Neuronal stem cell (in vitro differentiated cells): ENCODE measurements at regions not wholly inside any gene's neighbourhood (a gene's known extent, or its start where the extent isn't known, plus 50 kb on each side); places are given as distances from the start of the nearest gene placed in this dataset.

Source experiments
- DNase-seq: peaks from one replicate; pipeline ENCODE4 v3.0.0-alpha.2; 2013; ENCODE audit warnings: low spot score
- H2AFZ ChIP-seq: one replicate; pipeline ENCODE4 v1.6.1; 2013; ENCODE audit warnings: mild to moderate bottlenecking, low read length, inconsistent platforms
- H2AK5ac ChIP-seq: 2 replicates; pipeline ENCODE4 v1.6.1; 2013; ENCODE audit warnings: low read depth, mild to moderate bottlenecking, inconsistent platforms, low read length, moderate library complexity, mixed read lengths
- H2BK120ac ChIP-seq: 2 replicates; pipeline ENCODE4 v1.6.1; 2013; ENCODE audit warnings: low read depth, mild to moderate bottlenecking, inconsistent platforms, low read length, moderate library complexity, mixed read lengths
- H2BK12ac ChIP-seq: one replicate; pipeline ENCODE4 v1.6.1; 2013; ENCODE audit warnings: low read length, inconsistent platforms
- H2BK15ac ChIP-seq: 2 replicates; pipeline ENCODE4 v1.6.1; 2013; ENCODE audit warnings: mild to moderate bottlenecking, low read length, inconsistent platforms, mixed read lengths
- H2BK5ac ChIP-seq: one replicate; pipeline ENCODE4 v1.6.1; 2013; ENCODE audit warnings: inconsistent platforms, mild to moderate bottlenecking, low read length, moderate library complexity
- H3K14ac ChIP-seq: one replicate; pipeline ENCODE4 v1.6.1; 2013; ENCODE audit warnings: low read length, inconsistent platforms
- H3K18ac ChIP-seq: 2 replicates; pipeline ENCODE4 v1.6.1; 2013; ENCODE audit warnings: low read length, inconsistent platforms
- H3K23ac ChIP-seq: 2 replicates; pipeline ENCODE4 v1.6.1; 2013; ENCODE audit warnings: low read depth, mild to moderate bottlenecking, mixed read lengths, low read length, inconsistent platforms; ENCODE audit not compliant: poor library complexity
- H3K27ac ChIP-seq: replicated peaks from 3 replicates; pipeline ENCODE4 v1.5.1; 2013; ENCODE audit warnings: low read length, inconsistent platforms
- H3K27me3 ChIP-seq, 3 experiments: 2 replicates each; pipeline ENCODE4 v1.6.1; 2013; ENCODE audit warnings: low read length in 3 of 3, mild to moderate bottlenecking in 2 of 3, inconsistent platforms in 1 of 3, low read depth in 1 of 3, mixed read lengths in 1 of 3, moderate library complexity in 1 of 3; ENCODE audit not compliant: control insufficient read depth in 3 of 3, insufficient read depth in 3 of 3
- H3K36me3 ChIP-seq, 2 donors: replicated peaks in 1 of 2; 2 replicates each; pipeline ENCODE4 v1.6.1; 2013; ENCODE audit warnings: low read length in 2 of 2; ENCODE audit not compliant: control insufficient read depth in 2 of 2, insufficient read depth in 2 of 2
- H3K4ac ChIP-seq: 2 replicates; pipeline ENCODE4 v1.6.1; 2013; ENCODE audit warnings: inconsistent platforms, mild to moderate bottlenecking, low read length, moderate library complexity
- H3K4me1 ChIP-seq, 2 donors: 1 replicate in 1 of 2; 2 replicates in 1 of 2; pipeline ENCODE4 v1.6.1; 2013; ENCODE audit warnings: low read length in 2 of 2, low read depth in 1 of 2; ENCODE audit not compliant: control insufficient read depth in 2 of 2, insufficient read depth in 1 of 2
- H3K4me2 ChIP-seq: one replicate; pipeline ENCODE4 v1.6.1; 2013; ENCODE audit warnings: mild to moderate bottlenecking, low read length, inconsistent platforms; ENCODE audit not compliant: insufficient read depth, poor library complexity, severe bottlenecking
- H3K4me3 ChIP-seq, 2 donors: 2 replicates each; pipeline ENCODE4 v1.5.1; 2013; ENCODE audit warnings: low read length in 2 of 2, mild to moderate bottlenecking in 2 of 2, inconsistent platforms in 1 of 2, moderate library complexity in 1 of 2
- H3K79me1 ChIP-seq: one replicate; pipeline ENCODE4 v1.6.1; 2013; ENCODE audit warnings: low read depth, mild to moderate bottlenecking, inconsistent platforms, low read length, moderate library complexity
- H3K9ac ChIP-seq: one replicate; pipeline ENCODE4 v1.6.1; 2013; ENCODE audit warnings: mild to moderate bottlenecking, low read depth, low read length, inconsistent platforms; ENCODE audit not compliant: poor library complexity
- H3K9me3 ChIP-seq, 2 donors: replicated peaks in 1 of 2; 2 replicates each; pipeline versions ENCODE3 to v1.6.1; 2013; ENCODE audit warnings: low read length in 2 of 2, mild to moderate bottlenecking in 2 of 2, inconsistent platforms in 1 of 2, low read depth in 1 of 2, mixed read lengths in 1 of 2, moderate library complexity in 1 of 2; ENCODE audit not compliant: control insufficient read depth in 2 of 2, insufficient read depth in 1 of 2
- H4K8ac ChIP-seq: one replicate; pipeline ENCODE4 v1.6.1; 2013; ENCODE audit warnings: low read depth, mild to moderate bottlenecking, inconsistent platforms, low read length, moderate library complexity
- H4K91ac ChIP-seq: one replicate; pipeline ENCODE4 v1.6.1; 2013; ENCODE audit warnings: low read length, low read depth, mild to moderate bottlenecking, inconsistent platforms; ENCODE audit not compliant: poor library complexity
- WGBS, 2 donors: extraction: QIAGEN DNeasy Blood & Tissue Kit; methylation state at CpG; one replicate each; pipeline ENCODE4 v1.1.7; 2013; ENCODE audit warnings: missing lambda C conversion rate in 2 of 2, mixed read lengths in 1 of 2; ENCODE audit not compliant: insufficient read length in 2 of 2, insufficient replicate concordance in 1 of 2; ENCODE audit errors: extremely low coverage in 2 of 2; 5-methylcytosine and 5-hydroxymethylcytosine counted together

- Histone ChIP-seq H4K91ac (no peak overlapping the region), H4K8ac (no peak overlapping the region), H3K9ac (no peak overlapping the region), H3K23ac (no peak overlapping the region), H3K4ac (no peak overlapping the region), H2BK12ac (no peak overlapping the region), H3K18ac (no peak overlapping the region), H3K79me1 (no peaks in the 10 kb centered on the region), H3K9me3 (no peaks in the 10 kb centered on the region), H2AFZ (no peak overlapping the region), H3K36me3 (no peaks in the 10 kb centered on the region), H2BK5ac (no peak overlapping the region), H2BK120ac (no peak overlapping the region), H3K4me3 (no peak overlapping the region), H2BK15ac (no peak overlapping the region), H3K4me1 (peaks cover 0 to 2% of the 10 kb centered on the region in 2 donors), H3K14ac (no peak overlapping the region), H3K27ac (no peak overlapping the region), H2AK5ac (no peak overlapping the region), H3K4me2 (no peak overlapping the region), H3K27me3 (peaks cover 0 to 32% (median 2%) of the 10 kb centered on the region in 3 experiments)
- no peak for DNase-seq
- WGBS, 2 donors: no CpG with 5 or more reads among the region's 2 CpGs
Measured at GRCh38 chr4:41852229-41852628, 83.0 kb upstream of the TMEM33 start.

GRCh38 chr4:41851621-41852020 is 83.6 kb upstream of the TMEM33 start:
- DNase-seq: no peak
- Histone ChIP-seq H3K9ac (no peak overlapping the region), H3K9me3 (no peaks in the 10 kb centered on the region), H3K36me3 (no peaks in the 10 kb centered on the region), H2BK15ac (no peak overlapping the region), H3K27me3 (peaks cover 0 to 26% (median 2%) of the 10 kb centered on the region in 3 experiments), H2AK5ac (no peak overlapping the region), H2AFZ (no peak overlapping the region), H3K4me1 (peaks cover 0 to 2% of the 10 kb centered on the region in 2 donors), H3K27ac (no peak overlapping the region), H4K91ac (no peak overlapping the region), H3K4me2 (no peak overlapping the region), H3K79me1 (no peaks in the 10 kb centered on the region), H2BK120ac (no peak overlapping the region), H2BK12ac (no peak overlapping the region), H3K4ac (no peak overlapping the region), H4K8ac (no peak overlapping the region), H3K23ac (no peak overlapping the region), H3K4me3 (no peak overlapping the region), H3K14ac (no peak overlapping the region), H2BK5ac (no peak overlapping the region), H3K18ac (no peak overlapping the region)
- no CpG with 5 or more reads among the region's 2 CpGs for WGBS, 2 donors

DNA sequence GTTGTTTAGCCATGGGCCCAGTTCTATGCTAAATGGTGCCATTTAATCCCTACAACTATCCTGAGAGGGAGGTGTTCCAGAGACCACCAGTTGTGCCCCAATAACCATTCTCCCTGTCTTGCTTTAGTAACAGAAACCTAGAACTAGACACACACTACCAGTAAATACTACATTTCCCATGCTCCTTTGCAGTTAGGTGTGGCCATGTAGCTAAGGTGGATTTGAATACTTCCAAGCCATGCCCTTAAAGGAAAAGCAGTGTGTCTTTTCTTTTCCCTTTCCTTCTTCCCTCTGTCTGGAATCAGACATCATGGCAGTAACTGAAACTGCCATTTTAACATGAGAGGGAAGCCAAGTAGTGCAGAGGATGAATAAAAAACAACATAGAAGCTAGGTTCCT is 90.9 kb upstream of the TMEM33 start:
- no peak overlapping the region for H2BK12ac ChIP-seq
- no peaks in the 10 kb centered on the region for H3K9me3 ChIP-seq

GRCh38 chr4:41839916-41840854 is 91.7 kb upstream of the PHOX2B start:
- Histone ChIP-seq H2AFZ (no peak overlapping the region), H3K9me3 (no peaks in the 10 kb centered on the region), H4K8ac (no peak overlapping the region), H3K36me3 (no peaks in the 10 kb centered on the region), H3K9ac (no peak overlapping the region), H3K4me3 (no peak overlapping the region), H3K23ac (no peak overlapping the region), H2AK5ac (no peak overlapping the region), H2BK15ac (no peak overlapping the region), H2BK12ac (no peak overlapping the region), H4K91ac (no peak overlapping the region), H3K79me1 (no peaks in the 10 kb centered on the region), H3K27ac (no peak overlapping the region), H3K4me1 (peaks cover 0 to 5% of the 10 kb centered on the region in 2 donors), H3K4me2 (no peak overlapping the region), H2BK5ac (no peak overlapping the region), H3K18ac (peak overlapping the region; percentile 18), H2BK120ac (no peak overlapping the region), H3K4ac (no peak overlapping the region), H3K14ac (no peak overlapping the region), H3K27me3 (no peaks in the 10 kb centered on the region)
- WGBS, 2 donors: no CpG with 5 or more reads among the region's 8 CpGs
- DNase-seq: no peak

More for the DNA sequence above, 90.9 kb upstream of the TMEM33 start:
- Histone ChIP-seq H3K79me1 (no peaks in the 10 kb centered on the region), H3K23ac (no peak overlapping the region), H2BK15ac (no peak overlapping the region), H2AFZ (no peak overlapping the region), H2BK120ac (no peak overlapping the region), H3K27me3 (peaks cover 0 to 10% (median 0%) of the 10 kb centered on the region in 3 experiments), H3K9ac (no peak overlapping the region), H3K4me1 (peaks cover 0 to 5% of the 10 kb centered on the region in 2 donors), H3K36me3 (no peaks in the 10 kb centered on the region), H3K14ac (no peak overlapping the region), H3K18ac (no peak overlapping the region), H4K8ac (no peak overlapping the region), H3K4me3 (no peak overlapping the region), H3K4me2 (no peak overlapping the region), H2AK5ac (no peak overlapping the region), H4K91ac (no peak overlapping the region), H3K4ac (no peak overlapping the region), H3K27ac (no peak overlapping the region), H2BK5ac (no peak overlapping the region)
- DNase-seq: no peak
